Suprapubic skin (tissue), 4 donors: ENCODE measurements at regions not wholly inside any gene's neighbourhood (a gene's known extent, or its start where the extent isn't known, plus 50 kb on each side); places are given as distances from the start of the nearest gene placed in this dataset.

Experiments used
- EP300 ChIP-seq: sonication (generic); formaldehyde crosslinking; IDR thresholded peaks from one replicate; pipeline ENCODE4 v1.6.1; 2017; ENCODE audit warnings: antibody characterized with exemption
- POLR2A ChIP-seq, 2 donors: fragments of 450-650 bp; IDR thresholded peaks; one replicate each; pipeline ENCODE4 v1.6.1; 2017; ENCODE audit warnings: antibody characterized with exemption in 2 of 2, mild to moderate bottlenecking in 2 of 2, moderate library complexity in 2 of 2
- POLR2AphosphoS5 ChIP-seq, 3 donors: sonication (generic); formaldehyde crosslinking; IDR thresholded peaks; one replicate each; pipeline ENCODE4 v1.6.1; 2017; ENCODE audit warnings: antibody characterized with exemption in 3 of 3
- TF ChIP-seq, protein P1 (sequence below), 2 donors: fragments of 200-600 bp in 1 of 2; fragments of 450-650 bp in 1 of 2; sonication (generic) in 1 of 2; IDR thresholded peaks; one replicate each; pipeline ENCODE4 v1.5.1; 2016 to 2019; ENCODE audit warnings: antibody characterized with exemption in 2 of 2, mild to moderate bottlenecking in 1 of 2, moderate library complexity in 1 of 2

DNA sequence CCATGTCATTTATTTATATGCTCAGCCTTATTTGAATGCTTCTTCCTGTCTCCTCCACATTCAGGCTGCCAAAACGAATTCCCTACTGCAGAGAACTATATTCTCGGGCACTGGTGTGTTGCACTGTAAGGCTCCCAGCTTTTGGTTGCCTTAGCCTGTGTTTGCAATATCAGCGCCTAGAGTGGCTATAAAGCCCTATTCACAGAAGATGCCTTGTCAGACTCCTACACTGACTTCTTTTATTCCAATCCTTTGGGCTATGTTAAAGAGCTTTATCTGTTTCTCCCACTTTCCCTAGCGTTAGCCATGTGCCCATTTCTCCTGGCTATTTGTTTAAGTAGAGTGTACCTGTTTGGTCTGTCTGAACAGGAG lies 62.4 kb upstream of the EHBP1 start:
- TF ChIP-seq POLR2AphosphoS5 (IDR thresholded peaks at IDR 0.05) = no peak
- TF ChIP-seq, protein P1, sequence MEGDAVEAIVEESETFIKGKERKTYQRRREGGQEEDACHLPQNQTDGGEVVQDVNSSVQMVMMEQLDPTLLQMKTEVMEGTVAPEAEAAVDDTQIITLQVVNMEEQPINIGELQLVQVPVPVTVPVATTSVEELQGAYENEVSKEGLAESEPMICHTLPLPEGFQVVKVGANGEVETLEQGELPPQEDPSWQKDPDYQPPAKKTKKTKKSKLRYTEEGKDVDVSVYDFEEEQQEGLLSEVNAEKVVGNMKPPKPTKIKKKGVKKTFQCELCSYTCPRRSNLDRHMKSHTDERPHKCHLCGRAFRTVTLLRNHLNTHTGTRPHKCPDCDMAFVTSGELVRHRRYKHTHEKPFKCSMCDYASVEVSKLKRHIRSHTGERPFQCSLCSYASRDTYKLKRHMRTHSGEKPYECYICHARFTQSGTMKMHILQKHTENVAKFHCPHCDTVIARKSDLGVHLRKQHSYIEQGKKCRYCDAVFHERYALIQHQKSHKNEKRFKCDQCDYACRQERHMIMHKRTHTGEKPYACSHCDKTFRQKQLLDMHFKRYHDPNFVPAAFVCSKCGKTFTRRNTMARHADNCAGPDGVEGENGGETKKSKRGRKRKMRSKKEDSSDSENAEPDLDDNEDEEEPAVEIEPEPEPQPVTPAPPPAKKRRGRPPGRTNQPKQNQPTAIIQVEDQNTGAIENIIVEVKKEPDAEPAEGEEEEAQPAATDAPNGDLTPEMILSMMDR (IDR thresholded peaks at IDR 0.05) = no peak
- no peak for TF ChIP-seq POLR2A (IDR thresholded peaks at IDR 0.05)
- TF ChIP-seq EP300 = no peak
